OCI-LY3 (cell line): ENCODE measurements at regions not wholly inside any gene's neighbourhood (a gene's known extent, or its start where the extent isn't known, plus 50 kb on each side); places are given as distances from the start of the nearest gene placed in this dataset.

Experiments
- EZH2phosphoT487 ChIP-seq: fragments of 200-600 bp; shearing (Covaris generic); IDR thresholded peaks from 2 replicates; pipeline ENCODE4 v1.6.1; 2018; ENCODE audit warnings: antibody characterized with exemption, mixed run types, low read depth
- TF ChIP-seq, protein P1 (sequence below): fragments of 200-600, 300-600 bp; sonication (generic); IDR thresholded peaks from 2 replicates; pipeline ENCODE4 v1.5.1; 2014; ENCODE audit warnings: antibody characterized with exemption, low read length, low read depth

DNA sequence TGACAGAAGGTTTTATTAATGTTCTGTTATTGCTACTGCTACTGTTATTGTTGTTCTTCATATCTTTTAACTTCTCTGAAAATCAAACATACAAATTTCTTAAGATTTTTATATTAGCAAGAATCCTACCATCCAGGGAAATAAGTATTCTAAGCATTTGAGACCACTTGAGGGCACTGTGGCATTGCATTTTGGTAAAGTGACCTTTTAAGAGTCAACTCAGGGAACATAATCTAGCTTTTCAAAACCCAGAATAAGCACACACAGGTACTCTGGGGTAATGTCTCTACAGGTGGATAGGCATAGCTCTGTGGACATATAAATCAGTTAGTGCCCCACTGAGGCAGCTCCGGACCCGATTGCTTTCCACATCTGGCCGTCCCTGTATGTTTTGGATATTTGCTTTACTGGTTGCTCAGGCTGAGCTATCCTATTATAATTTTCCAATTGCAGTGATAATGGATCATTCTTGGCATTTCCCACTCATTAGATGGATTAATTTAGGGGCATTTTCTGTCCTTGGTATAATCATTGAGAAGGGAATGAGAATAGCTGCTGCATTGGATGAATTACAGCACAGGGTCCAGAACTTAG is 1425.1 kb upstream of the CDH8 start:
- no peak for TF ChIP-seq EZH2phosphoT487
- TF ChIP-seq, protein P1, sequence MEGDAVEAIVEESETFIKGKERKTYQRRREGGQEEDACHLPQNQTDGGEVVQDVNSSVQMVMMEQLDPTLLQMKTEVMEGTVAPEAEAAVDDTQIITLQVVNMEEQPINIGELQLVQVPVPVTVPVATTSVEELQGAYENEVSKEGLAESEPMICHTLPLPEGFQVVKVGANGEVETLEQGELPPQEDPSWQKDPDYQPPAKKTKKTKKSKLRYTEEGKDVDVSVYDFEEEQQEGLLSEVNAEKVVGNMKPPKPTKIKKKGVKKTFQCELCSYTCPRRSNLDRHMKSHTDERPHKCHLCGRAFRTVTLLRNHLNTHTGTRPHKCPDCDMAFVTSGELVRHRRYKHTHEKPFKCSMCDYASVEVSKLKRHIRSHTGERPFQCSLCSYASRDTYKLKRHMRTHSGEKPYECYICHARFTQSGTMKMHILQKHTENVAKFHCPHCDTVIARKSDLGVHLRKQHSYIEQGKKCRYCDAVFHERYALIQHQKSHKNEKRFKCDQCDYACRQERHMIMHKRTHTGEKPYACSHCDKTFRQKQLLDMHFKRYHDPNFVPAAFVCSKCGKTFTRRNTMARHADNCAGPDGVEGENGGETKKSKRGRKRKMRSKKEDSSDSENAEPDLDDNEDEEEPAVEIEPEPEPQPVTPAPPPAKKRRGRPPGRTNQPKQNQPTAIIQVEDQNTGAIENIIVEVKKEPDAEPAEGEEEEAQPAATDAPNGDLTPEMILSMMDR = peak; percentile 40
